IMR-90 (cell line): ENCODE measurements at regions not wholly inside any gene's neighbourhood (a gene's known extent, or its start where the extent isn't known, plus 50 kb on each side); places are given as distances from the start of the nearest gene placed in this dataset.

Experiments
- CEBPB ChIP-seq: IDR thresholded peaks from 2 replicates; pipeline ENCODE4 v1.6.1; 2012; ENCODE audit warnings: low read depth, low read length, improper control_type of control experiment
- CHD1 ChIP-seq: IDR thresholded peaks from 2 replicates; pipeline ENCODE4 v1.6.1; 2012; ENCODE audit warnings: low read depth, low read length, improper control_type of control experiment
- CTCF ChIP-seq: conservative IDR thresholded peaks from 2 replicates; pipeline ENCODE4 v1.5.1; 2012; ENCODE audit warnings: mild to moderate bottlenecking, low read depth, low read length, improper control_type of control experiment
- MXI1 ChIP-seq: IDR thresholded peaks from 2 replicates; pipeline ENCODE4 v1.6.1; 2012; ENCODE audit warnings: low read depth, mild to moderate bottlenecking, low read length, moderate library complexity, borderline replicate concordance
- POLR2A ChIP-seq: IDR thresholded peaks from 2 replicates; pipeline ENCODE4 v1.6.1; 2012; ENCODE audit warnings: mild to moderate bottlenecking, low read depth, low read length
- RAD21 ChIP-seq: IDR thresholded peaks from 2 replicates; pipeline ENCODE4 v1.6.1; 2012; ENCODE audit warnings: low read length, improper control_type of control experiment
- RCOR1 ChIP-seq: IDR thresholded peaks from 2 replicates; pipeline ENCODE4 v1.6.1; 2012; ENCODE audit warnings: mild to moderate bottlenecking, low read length, improper control_type of control experiment; ENCODE audit not compliant: insufficient replicate concordance
- RFX5 ChIP-seq: IDR thresholded peaks from 2 replicates; pipeline ENCODE4 v1.8.0; 2012; ENCODE audit warnings: low read depth, mild to moderate bottlenecking, low read length, moderate library complexity
- USF2 ChIP-seq: fragments of 150-350 bp; IDR thresholded peaks from 2 replicates; pipeline ENCODE4 v1.6.1; 2017; ENCODE audit warnings: mild to moderate bottlenecking, antibody characterized with exemption, low read length, low read depth

GRCh38 chr1:34590211-34590623, 164.6 kb upstream of the GJB5 start:
- no peak for TF ChIP-seq CTCF
- no peak for TF ChIP-seq MXI1
- TF ChIP-seq CEBPB, result no peak
- TF ChIP-seq CHD1, result no peak
- TF ChIP-seq POLR2A, result no peak
- TF ChIP-seq RAD21, result no peak
- TF ChIP-seq USF2, result no peak
- no peak for TF ChIP-seq RFX5
- TF ChIP-seq RCOR1, result no peak
